BLaER1 treated with 17β-estradiol and CSF1 and Interleukin-3, amounts not matched to agents 10 nM and 100 nM (cell line): ENCODE measurements at regions not wholly inside any gene's neighbourhood (a gene's known extent, or its start where the extent isn't known, plus 50 kb on each side); places are given as distances from the start of the nearest gene placed in this dataset.
"Not testable (repeated sequence)": the region's sequence is repeated elsewhere in the genome, so short reads cannot be mapped to it uniquely, and the experiment has no call there.

Experiments used
- H3K27ac ChIP-seq, 11 experiments: shearing (Covaris generic); formaldehyde crosslinking; 2 replicates each; pipeline ENCODE4 v1.8.1; 2022
- H3K27me3 ChIP-seq, 11 experiments: shearing (Covaris generic); formaldehyde crosslinking; 2 replicates each; pipeline ENCODE4 v1.8.1; 2022
- H3K36me3 ChIP-seq, 11 experiments: shearing (Covaris generic); formaldehyde crosslinking; 2 replicates each; pipeline ENCODE4 v1.8.1; 2022
- H3K4me1 ChIP-seq, 10 experiments: shearing (Covaris generic); formaldehyde crosslinking; 2 replicates each; pipeline ENCODE4 v1.8.1; 2022
- H3K4me2 ChIP-seq, 11 experiments: shearing (Covaris generic); formaldehyde crosslinking; 2 replicates each; pipeline ENCODE4 v1.8.1; 2022
- H3K4me3 ChIP-seq, 10 experiments: shearing (Covaris generic); formaldehyde crosslinking; 2 replicates each; pipeline ENCODE4 v1.8.1; 2022
- H3K9ac ChIP-seq, 11 experiments: shearing (Covaris generic); formaldehyde crosslinking; 2 replicates each; pipeline ENCODE4 v1.8.1; 2022
- H3K9me3 ChIP-seq, 11 experiments: shearing (Covaris generic); formaldehyde crosslinking; replicated peaks in 1 of 11; 2 replicates each; pipeline ENCODE4 v1.8.1; 2022
- H4K20me1 ChIP-seq, 11 experiments: shearing (Covaris generic); formaldehyde crosslinking; 2 replicates each; pipeline ENCODE4 v1.8.1; 2022
- Cebpa-rat ChIP-seq, 11 experiments: shearing (Covaris generic); IDR thresholded peaks; 2 replicates each; pipeline ENCODE4 v1.8.1; 2022

DNA sequence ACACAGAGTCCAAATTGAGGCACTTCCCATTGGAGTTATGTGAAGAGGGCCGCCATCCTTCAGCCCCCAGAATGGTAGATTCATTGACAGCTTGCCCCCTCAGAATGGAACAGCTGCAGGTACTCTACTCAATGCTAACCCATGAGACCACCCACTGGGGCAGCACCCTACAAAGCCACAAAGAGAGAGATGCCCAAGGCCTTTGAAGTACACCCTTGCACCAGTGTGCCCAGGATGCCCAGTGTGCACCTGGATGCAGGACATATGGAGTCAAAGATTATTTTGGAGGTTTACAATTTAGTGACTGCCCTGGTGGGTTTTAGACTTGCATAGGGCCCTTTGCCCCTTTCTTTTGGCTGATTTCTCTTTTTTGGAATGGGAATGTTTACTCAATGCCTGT, 933.9 kb downstream of the SLC16A7 start:
- H3K4me2 ChIP-seq = no peak overlapping the region
- H3K4me1 ChIP-seq = no peaks in the 10 kb centered on the region
- H3K4me3 ChIP-seq = no peak overlapping the region
- no peaks in the 10 kb centered on the region for H3K27me3 ChIP-seq
- H4K20me1 ChIP-seq = no peaks in the 10 kb centered on the region
- no peak for TF ChIP-seq Cebpa-rat (IDR thresholded peaks at IDR 0.05)
- no peaks in the 10 kb centered on the region for H3K36me3 ChIP-seq
- H3K27ac ChIP-seq = no peak overlapping the region
- H3K9me3 ChIP-seq = no peaks in the 10 kb centered on the region
- H3K9ac ChIP-seq = no peak overlapping the region

DNA sequence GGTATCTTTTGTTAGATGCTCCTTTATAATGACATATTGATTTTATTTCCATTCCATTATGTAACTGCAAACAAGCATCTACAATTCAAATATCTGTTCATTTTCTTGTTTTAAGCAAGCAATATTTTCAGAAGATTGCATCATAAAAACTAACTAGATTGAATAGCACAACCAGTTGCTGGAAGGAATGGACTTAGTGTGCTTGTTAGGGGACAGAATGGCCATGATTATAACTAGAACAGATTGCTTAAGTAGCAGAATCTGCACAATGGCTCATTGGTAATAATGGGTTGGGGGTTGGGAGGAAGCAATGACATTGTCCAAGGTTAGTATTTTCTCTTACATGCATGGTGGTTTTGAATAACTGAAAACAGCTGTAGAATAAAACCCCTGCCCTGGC, 939.5 kb downstream of the SLC16A7 start:
- H3K4me2 ChIP-seq = no peak overlapping the region
- no peaks in the 10 kb centered on the region for H4K20me1 ChIP-seq

DNA sequence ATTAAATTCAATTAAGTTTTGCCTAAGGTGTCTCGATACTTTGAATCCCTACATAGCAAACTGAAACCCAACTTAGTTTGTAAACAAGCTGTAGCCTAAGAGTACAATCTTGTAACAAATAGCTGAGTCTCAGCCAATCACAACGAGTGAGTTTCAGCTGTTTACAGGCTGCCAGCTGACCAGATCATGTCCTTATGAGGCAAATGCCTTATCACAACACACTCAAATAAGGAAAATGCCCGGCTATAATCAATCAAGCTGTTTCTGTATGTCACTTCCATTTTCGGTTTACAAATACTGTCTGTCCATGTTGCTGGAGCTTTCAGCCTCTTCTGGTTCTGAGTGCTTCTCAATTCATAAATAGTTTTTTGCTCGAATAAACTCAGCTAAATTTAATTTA, 943.8 kb downstream of the SLC16A7 start:
- no peaks in the 10 kb centered on the region for H3K36me3 ChIP-seq
- H4K20me1 ChIP-seq = no peaks in the 10 kb centered on the region
- H3K27me3 ChIP-seq = no peaks in the 10 kb centered on the region
- no peak for TF ChIP-seq Cebpa-rat (IDR thresholded peaks at IDR 0.05)
- H3K4me3 ChIP-seq = no peak overlapping the region
- no peak overlapping the region for H3K27ac ChIP-seq
- H3K4me1 ChIP-seq = no peaks in the 10 kb centered on the region
- H3K4me2 ChIP-seq = no peak overlapping the region
- H3K9ac ChIP-seq = no peak overlapping the region
- H3K9me3 ChIP-seq = no peaks in the 10 kb centered on the region

More for the DNA sequence above, 939.5 kb downstream of the SLC16A7 start:
- H3K27ac ChIP-seq = no peak overlapping the region
- H3K9me3 ChIP-seq = no peaks in the 10 kb centered on the region
- H3K9ac ChIP-seq = no peak overlapping the region
- H3K36me3 ChIP-seq = no peaks in the 10 kb centered on the region
- no peaks in the 10 kb centered on the region for H3K4me1 ChIP-seq
- no peaks in the 10 kb centered on the region for H3K27me3 ChIP-seq
- no peak for TF ChIP-seq Cebpa-rat (IDR thresholded peaks at IDR 0.05)
- H3K4me3 ChIP-seq = no peak overlapping the region

DNA sequence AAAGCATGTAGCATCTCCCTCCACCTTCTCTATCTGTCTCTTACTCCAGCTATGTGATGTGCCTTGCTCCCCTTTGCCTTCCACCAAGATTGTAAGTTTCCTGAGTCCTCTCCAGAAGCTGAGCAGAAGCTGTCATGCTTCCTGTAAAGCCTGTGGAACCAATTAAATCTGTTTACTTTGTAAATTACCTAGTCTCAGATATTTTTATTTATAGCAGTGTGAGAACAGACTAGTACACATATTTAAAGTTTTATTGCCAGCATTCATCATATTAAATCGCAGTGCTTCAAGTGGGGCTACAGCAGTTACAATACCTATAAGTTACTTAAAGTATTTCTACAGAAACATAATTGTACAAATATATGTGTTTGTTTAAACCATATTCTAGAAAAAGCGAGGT, 973.1 kb downstream of the SLC16A7 start:
- Histone ChIP-seq H4K20me1 (no peaks in the 10 kb centered on the region), H3K27me3 (no peaks in the 10 kb centered on the region), H3K9me3 (peaks cover 0 to 5% (median 0%) of the 10 kb centered on the region in 11 experiments; a peak in 1 of 22 replicates), H3K4me2 (no peak overlapping the region), H3K4me1 (no peaks in the 10 kb centered on the region), H3K27ac (no peak overlapping the region), H3K4me3 (no peak overlapping the region), H3K9ac (no peak overlapping the region), H3K36me3 (no peaks in the 10 kb centered on the region)
- TF ChIP-seq Cebpa-rat (IDR thresholded peaks at IDR 0.05) = no peak

DNA sequence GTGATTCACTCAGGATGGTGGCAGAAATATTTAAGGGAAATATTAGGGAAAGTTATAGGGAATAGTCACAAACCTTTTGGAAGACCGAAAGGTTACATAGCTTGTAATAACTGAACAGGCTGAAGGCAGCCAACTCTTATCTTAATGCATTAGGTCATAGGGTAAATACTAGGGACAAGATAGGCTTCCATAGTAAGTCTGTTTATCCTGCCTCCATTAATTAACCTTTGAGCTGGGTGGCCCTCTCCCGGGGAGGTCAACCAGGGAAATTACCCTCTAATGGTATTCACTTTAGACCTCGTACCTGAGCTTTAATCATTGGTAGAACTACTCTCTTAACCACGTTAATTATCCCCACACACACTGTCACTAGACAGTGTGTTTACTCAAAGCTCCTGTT, 981.8 kb downstream of the SLC16A7 start:
- TF ChIP-seq Cebpa-rat (IDR thresholded peaks at IDR 0.05) = no peak
- Histone ChIP-seq H4K20me1 (no peaks in the 10 kb centered on the region), H3K27ac (no peak overlapping the region), H3K27me3 (no peaks in the 10 kb centered on the region), H3K9me3 (no peaks in the 10 kb centered on the region), H3K36me3 (no peaks in the 10 kb centered on the region), H3K9ac (no peak overlapping the region), H3K4me3 (no peak overlapping the region), H3K4me1 (no peaks in the 10 kb centered on the region), H3K4me2 (no peak overlapping the region)

DNA sequence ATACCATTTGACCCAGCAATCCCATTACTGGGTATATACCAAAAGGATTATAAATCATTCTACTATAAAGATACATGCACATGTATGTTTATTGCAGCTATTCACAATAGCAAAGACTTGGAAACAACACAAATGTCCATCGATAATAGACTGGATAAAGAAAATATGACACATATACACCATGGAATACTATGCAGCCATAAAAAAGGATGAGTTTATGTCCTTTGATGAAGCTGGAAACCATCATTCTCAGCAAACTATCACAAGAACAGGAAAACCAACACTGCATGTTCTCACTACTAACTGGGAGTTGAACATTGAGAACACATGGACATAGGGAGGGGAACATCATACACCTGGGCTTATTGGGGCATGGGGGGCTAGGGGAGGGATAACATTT, 991.8 kb downstream of the SLC16A7 start:
- H3K4me3 ChIP-seq, H3K4me2 ChIP-seq, H3K4me1 ChIP-seq, H4K20me1 ChIP-seq, H3K9me3 ChIP-seq, H3K27ac ChIP-seq, H3K27me3 ChIP-seq, H3K9ac ChIP-seq, H3K36me3 ChIP-seq: not testable (repeated sequence)

DNA sequence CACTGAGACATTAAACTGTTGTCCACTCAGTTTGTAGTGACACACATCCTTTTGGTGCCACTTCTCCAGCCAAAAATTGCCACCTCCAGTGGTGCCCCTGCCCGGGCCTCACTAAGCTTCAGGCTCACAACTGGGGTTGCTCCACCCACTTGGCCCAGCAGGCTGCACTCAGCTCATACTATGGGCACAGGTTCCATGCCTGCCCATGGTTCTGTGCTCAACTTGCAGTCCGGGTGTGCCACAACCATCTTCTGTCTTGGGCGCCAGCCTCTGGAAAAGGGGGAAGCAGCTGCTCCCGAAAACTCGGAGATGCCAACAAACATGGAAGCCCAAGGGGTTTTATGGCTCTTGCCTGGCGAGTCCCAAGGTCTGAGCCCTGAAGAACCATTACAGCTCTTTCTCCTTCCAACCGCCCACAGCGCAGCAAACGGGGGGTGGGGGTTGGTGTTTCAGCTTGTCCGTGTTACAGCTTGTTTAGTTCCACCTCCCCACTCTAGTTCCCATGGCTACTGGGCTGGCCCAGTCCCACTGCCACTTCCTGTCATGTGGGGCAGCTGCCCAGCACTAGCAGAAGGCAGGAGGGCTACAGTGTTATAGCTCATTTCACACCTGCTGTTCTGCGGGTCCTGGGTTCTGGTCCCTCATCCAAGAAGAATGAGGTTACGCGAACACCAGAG, 998.3 kb downstream of the SLC16A7 start:
- H3K9ac ChIP-seq = no peak overlapping the region
- H3K9me3 ChIP-seq = peaks cover 12 to 16% (median 14%) of the 10 kb centered on the region in 11 experiments
- no peaks in the 10 kb centered on the region for H3K36me3 ChIP-seq
- no peaks in the 10 kb centered on the region for H4K20me1 ChIP-seq
- no peak overlapping the region for H3K4me3 ChIP-seq
- no peak for TF ChIP-seq Cebpa-rat (IDR thresholded peaks at IDR 0.05)
- no peak overlapping the region for H3K4me2 ChIP-seq
- H3K27me3 ChIP-seq = no peaks in the 10 kb centered on the region
- H3K27ac ChIP-seq = no peak overlapping the region
- H3K4me1 ChIP-seq = no peaks in the 10 kb centered on the region

DNA sequence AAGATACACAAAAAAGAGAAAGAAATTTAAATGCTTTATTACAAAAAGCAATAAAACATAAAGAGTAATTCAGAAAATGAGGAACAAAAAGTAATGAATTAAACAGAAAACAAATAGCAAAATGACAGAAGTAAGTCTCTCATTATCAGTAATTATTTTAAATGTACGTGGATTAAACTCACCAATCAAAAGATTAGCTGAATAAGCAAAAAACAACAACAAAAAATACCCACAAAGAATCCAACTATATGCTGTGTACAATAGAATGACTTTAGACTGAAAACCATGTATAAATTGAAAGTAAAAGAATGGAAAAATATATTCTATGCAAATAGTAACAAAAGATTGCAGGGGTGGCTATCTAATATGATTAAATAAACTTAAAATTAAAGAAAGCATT, 1006.8 kb downstream of the SLC16A7 start:
- Histone ChIP-seq H3K9ac (no peak overlapping the region), H3K36me3 (no peaks in the 10 kb centered on the region), H3K27me3 (no peaks in the 10 kb centered on the region), H3K4me2 (no peak overlapping the region), H3K27ac (no peak overlapping the region), H3K4me3 (no peak overlapping the region), H4K20me1 (no peaks in the 10 kb centered on the region), H3K9me3 (peaks cover 7 to 20% (median 12%) of the 10 kb centered on the region in 11 experiments; a peak in 21 of 22 replicates), H3K4me1 (no peaks in the 10 kb centered on the region)
- TF ChIP-seq Cebpa-rat (IDR thresholded peaks at IDR 0.05) = no peak

DNA sequence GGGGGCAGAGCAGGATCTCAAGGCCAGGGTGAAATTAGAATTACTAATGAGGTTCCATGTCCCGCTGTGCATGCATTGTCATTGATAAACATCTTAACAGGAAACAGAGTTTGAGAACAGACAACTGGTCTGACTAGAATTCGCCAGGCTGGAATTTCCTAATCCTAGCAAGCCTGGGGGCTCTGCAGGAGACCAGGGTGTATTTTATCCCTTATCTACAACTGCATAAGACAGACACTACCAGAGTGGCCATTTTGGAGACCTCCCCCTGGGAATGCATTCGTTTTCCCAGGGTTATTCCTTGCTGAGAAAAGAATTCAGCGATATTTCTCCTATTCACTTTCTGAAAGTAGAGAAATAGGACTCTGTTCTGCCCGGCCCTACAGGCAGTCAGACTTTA, 1007.6 kb downstream of the SLC16A7 start:
- not testable (repeated sequence) for H3K27ac ChIP-seq, H4K20me1 ChIP-seq

DNA sequence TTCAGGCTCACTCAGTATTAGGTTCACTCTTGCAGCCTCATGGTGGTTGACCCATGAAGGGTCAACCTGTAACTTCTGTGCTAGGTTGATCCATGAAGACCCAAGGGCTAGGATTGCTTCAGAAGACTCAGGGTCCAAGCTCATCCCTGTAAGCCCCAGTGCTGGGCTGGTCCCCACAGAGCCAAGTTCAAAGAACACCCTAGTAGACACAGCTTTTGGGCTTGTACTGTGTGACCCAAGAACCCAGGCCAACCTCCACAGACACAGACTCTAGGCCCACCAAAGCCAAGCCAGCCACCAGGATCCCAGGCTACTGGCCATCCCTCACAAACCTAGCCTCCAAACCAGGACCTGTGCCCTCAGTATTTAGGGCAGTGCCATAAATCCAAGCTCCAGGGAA, 1020.6 kb downstream of the SLC16A7 start:
- no peaks in the 10 kb centered on the region for H3K4me1 ChIP-seq
- no peaks in the 10 kb centered on the region for H4K20me1 ChIP-seq
- no peaks in the 10 kb centered on the region for H3K36me3 ChIP-seq
- H3K4me2 ChIP-seq = no peak overlapping the region
- H3K27me3 ChIP-seq = no peaks in the 10 kb centered on the region
- no peak for TF ChIP-seq Cebpa-rat (IDR thresholded peaks at IDR 0.05)
- no peak overlapping the region for H3K27ac ChIP-seq
- H3K4me3 ChIP-seq = no peak overlapping the region
- peaks cover 0 to 28% (median 9%) of the 10 kb centered on the region in 11 experiments; a peak in 13 of 22 replicates for H3K9me3 ChIP-seq
- no peak overlapping the region for H3K9ac ChIP-seq

More for the DNA sequence above, 1007.6 kb downstream of the SLC16A7 start:
- not testable (repeated sequence) for H3K27me3 ChIP-seq, H3K4me2 ChIP-seq, H3K36me3 ChIP-seq, H3K4me3 ChIP-seq, H3K9ac ChIP-seq, H3K4me1 ChIP-seq
- peaks cover 7 to 20% (median 12%) of the 10 kb centered on the region in 11 experiments; a peak in 21 of 22 replicates for H3K9me3 ChIP-seq
